WTC11 (cell line): ENCODE measurements at regions not wholly inside any gene's neighbourhood (a gene's known extent, or its start where the extent isn't known, plus 50 kb on each side); places are given as distances from the start of the nearest gene placed in this dataset.

Experiments
- ATAC-seq: fragments of 200-7000 bp; cut with Tn5 transposase; 2 replicates; pipeline ENCODE4 v1.10.0; 2021; ENCODE audit warnings: mild to moderate bottlenecking, moderate library complexity
- CTCF ChIA-PET: fragments of 300-600 bp; sonication (Branson Sonifier 250); formaldehyde crosslinking; loops from one replicate; lab custom pipeline; 2021; ENCODE audit warnings: antibody characterized with exemption; lab: Charles Lee
- POLR2A ChIA-PET: fragments of 350-600 bp; sonication (Branson Sonifier 250); formaldehyde crosslinking; loops from one replicate; lab custom pipeline; 2021; ENCODE audit warnings: antibody characterized with exemption; lab: Charles Lee
- DNase-seq: peaks from one replicate; pipeline ENCODE4 v3.0.0; 2021; ENCODE audit warnings: low spot score
- H3K27ac Mint-ChIP-seq: 2 replicates; pipeline ENCODE4 v1.8.0; 2021; ENCODE audit warnings: mixed read lengths
- H3K27me3 Mint-ChIP-seq: 2 replicates; pipeline ENCODE4 v1.8.0; 2021; ENCODE audit warnings: low read depth, mild to moderate bottlenecking, moderate library complexity, mixed read lengths
- H3K36me3 Mint-ChIP-seq: 2 replicates; pipeline ENCODE4 v1.8.0; 2021; ENCODE audit warnings: mixed read lengths
- H3K4me1 Mint-ChIP-seq: 2 replicates; pipeline ENCODE4 v1.8.0; 2022; ENCODE audit warnings: mixed read lengths
- H3K4me3 Mint-ChIP-seq: 2 replicates; pipeline ENCODE4 v1.8.0; 2021; ENCODE audit warnings: mild to moderate bottlenecking, moderate library complexity, mixed read lengths
- H3K9me3 Mint-ChIP-seq: 2 replicates; pipeline ENCODE4 v1.8.0; 2021; ENCODE audit warnings: mixed read lengths
- ATF1 ChIP-seq: sonication (generic); formaldehyde crosslinking; IDR thresholded peaks from 2 replicates; pipeline ENCODE4 v1.8.1; 2023; ENCODE audit warnings: mild to moderate bottlenecking, moderate library complexity, missing genetic modification reagents
- CREM ChIP-seq: sonication (generic); formaldehyde crosslinking; IDR thresholded peaks from 2 replicates; pipeline ENCODE4 v1.8.1; 2022; ENCODE audit warnings: mild to moderate bottlenecking, missing genetic modification reagents, moderate library complexity
- ELF4 ChIP-seq: sonication (generic); formaldehyde crosslinking; IDR thresholded peaks from 2 replicates; pipeline ENCODE4 v1.8.1; 2022; ENCODE audit warnings: low read depth, mild to moderate bottlenecking, moderate library complexity, missing genetic modification reagents
- EMX1 ChIP-seq: fragments of 250-450 bp; sonication (Bioruptor Pico); IDR thresholded peaks from 2 replicates; pipeline ENCODE4 v1.8.0; 2021; ENCODE audit warnings: mild to moderate bottlenecking
- ETV6 ChIP-seq: sonication (generic); formaldehyde crosslinking; IDR thresholded peaks from 2 replicates; pipeline ENCODE4 v1.8.1; 2022; ENCODE audit warnings: mild to moderate bottlenecking, missing genetic modification reagents
- FOXJ3 ChIP-seq: sonication (generic); formaldehyde crosslinking; IDR thresholded peaks from 2 replicates; pipeline ENCODE4 v1.9.0; 2021; ENCODE audit warnings: missing genetic modification reagents, mild to moderate bottlenecking, borderline replicate concordance
- FOXP1 ChIP-seq: sonication (generic); formaldehyde crosslinking; IDR thresholded peaks from 2 replicates; pipeline ENCODE4 v1.8.0; 2022; ENCODE audit warnings: missing genetic modification reagents, mild to moderate bottlenecking, moderate library complexity, borderline replicate concordance
- IRF1 ChIP-seq: sonication (generic); formaldehyde crosslinking; IDR thresholded peaks from 2 replicates; pipeline ENCODE4 v1.8.0; 2023; ENCODE audit warnings: missing genetic modification reagents
- NR1H2 ChIP-seq: sonication (generic); formaldehyde crosslinking; IDR thresholded peaks from 2 replicates; pipeline ENCODE4 v1.9.0; 2021; ENCODE audit warnings: mild to moderate bottlenecking, moderate library complexity, missing genetic modification reagents
- NR2C2 ChIP-seq: sonication (generic); formaldehyde crosslinking; IDR thresholded peaks from 2 replicates; pipeline ENCODE4 v1.8.0; 2022; ENCODE audit warnings: mild to moderate bottlenecking, missing genetic modification reagents
- PRRX2 ChIP-seq: fragments of 250-450 bp; sonication (Bioruptor Pico); IDR thresholded peaks from 2 replicates; pipeline ENCODE4 v1.8.0; 2021; ENCODE audit warnings: mild to moderate bottlenecking
- SMAD3 ChIP-seq: sonication (generic); formaldehyde crosslinking; IDR thresholded peaks from 2 replicates; pipeline ENCODE4 v1.8.0; 2022; ENCODE audit warnings: missing genetic modification reagents, mild to moderate bottlenecking, borderline replicate concordance
- SMAD4 ChIP-seq: sonication (generic); formaldehyde crosslinking; IDR thresholded peaks from 2 replicates; pipeline ENCODE4 v1.8.0; 2022; ENCODE audit warnings: mild to moderate bottlenecking, missing genetic modification reagents
- SOX15 ChIP-seq: fragments of 250-450 bp; sonication (Bioruptor Pico); IDR thresholded peaks from 2 replicates; pipeline ENCODE4 v1.9.0; 2021; ENCODE audit warnings: mild to moderate bottlenecking
- TEAD1 ChIP-seq: sonication (generic); formaldehyde crosslinking; IDR thresholded peaks from 2 replicates; pipeline ENCODE4 v1.8.0; 2022; ENCODE audit warnings: mild to moderate bottlenecking, missing genetic modification reagents
- TEAD4 ChIP-seq: sonication (generic); formaldehyde crosslinking; IDR thresholded peaks from 2 replicates; pipeline ENCODE4 v1.8.0; 2022; ENCODE audit warnings: mild to moderate bottlenecking, missing genetic modification reagents
- ZBTB21 ChIP-seq: sonication (generic); formaldehyde crosslinking; IDR thresholded peaks from 2 replicates; pipeline ENCODE4 v1.8.1; 2023; ENCODE audit warnings: mild to moderate bottlenecking, missing genetic modification reagents, borderline replicate concordance
- ZNF121 ChIP-seq: sonication (generic); formaldehyde crosslinking; IDR thresholded peaks from 2 replicates; pipeline ENCODE4 v1.8.0; 2023; ENCODE audit warnings: missing genetic modification reagents
- ZNF396 ChIP-seq: fragments of 250-450 bp; sonication (Bioruptor Pico); IDR thresholded peaks from 2 replicates; pipeline ENCODE4 v1.8.0; 2021; ENCODE audit warnings: mild to moderate bottlenecking, moderate library complexity, borderline replicate concordance
- ZNF416 ChIP-seq: fragments of 250-450 bp; sonication (Bioruptor Pico); IDR thresholded peaks from 2 replicates; pipeline ENCODE4 v1.9.0; 2021; ENCODE audit warnings: mild to moderate bottlenecking, inconsistent platforms
- TF ChIP-seq, protein P1 (sequence below): fragments of 200-600 bp; IDR thresholded peaks from 2 replicates; pipeline ENCODE4 v1.8.0; 2022; ENCODE audit warnings: antibody characterized with exemption
- TF ChIP-seq, protein P2 (sequence below): sonication (generic); formaldehyde crosslinking; IDR thresholded peaks from 2 replicates; pipeline ENCODE4 v1.8.0; 2022; ENCODE audit warnings: missing genetic modification reagents
- TF ChIP-seq, protein P3 (sequence below): sonication (generic); formaldehyde crosslinking; IDR thresholded peaks from 2 replicates; pipeline ENCODE4 v1.8.1; 2023; ENCODE audit warnings: mild to moderate bottlenecking, moderate library complexity, missing genetic modification reagents
- TF ChIP-seq, protein P4 (sequence below): sonication (generic); formaldehyde crosslinking; IDR thresholded peaks from 2 replicates; pipeline ENCODE4 v1.8.0; 2022; ENCODE audit warnings: mild to moderate bottlenecking, missing genetic modification reagents

DNA sequence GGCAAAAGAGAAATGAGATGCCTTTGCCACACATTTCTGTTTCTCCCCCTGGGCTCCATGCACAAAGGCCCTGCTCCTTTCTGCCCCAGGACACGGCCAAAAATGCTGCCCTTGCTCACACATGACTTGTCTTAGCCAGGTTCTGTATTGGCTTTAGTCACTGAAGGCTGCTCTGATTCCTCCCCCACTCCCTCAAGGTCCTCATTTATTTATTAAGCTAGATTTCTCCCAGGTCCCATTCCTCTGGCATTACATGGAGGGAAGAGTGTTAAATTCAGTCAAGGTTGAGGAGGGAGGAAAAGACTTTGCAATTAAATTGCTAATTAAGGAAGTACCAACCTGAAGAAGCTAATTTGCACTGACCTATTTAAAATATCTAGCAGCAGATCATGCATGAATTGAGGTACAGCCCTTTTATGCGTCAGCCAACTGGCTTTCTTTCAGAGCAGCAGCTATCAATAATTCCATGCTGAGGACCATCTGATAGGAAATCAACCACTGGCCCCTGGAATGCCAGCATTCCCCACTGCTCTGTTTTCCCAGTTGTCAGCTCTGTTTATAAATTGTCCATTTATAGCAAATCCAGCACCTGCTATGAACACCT lies 81.2 kb upstream of the MAP3K1 start (continued):
- TF ChIP-seq, protein P1, sequence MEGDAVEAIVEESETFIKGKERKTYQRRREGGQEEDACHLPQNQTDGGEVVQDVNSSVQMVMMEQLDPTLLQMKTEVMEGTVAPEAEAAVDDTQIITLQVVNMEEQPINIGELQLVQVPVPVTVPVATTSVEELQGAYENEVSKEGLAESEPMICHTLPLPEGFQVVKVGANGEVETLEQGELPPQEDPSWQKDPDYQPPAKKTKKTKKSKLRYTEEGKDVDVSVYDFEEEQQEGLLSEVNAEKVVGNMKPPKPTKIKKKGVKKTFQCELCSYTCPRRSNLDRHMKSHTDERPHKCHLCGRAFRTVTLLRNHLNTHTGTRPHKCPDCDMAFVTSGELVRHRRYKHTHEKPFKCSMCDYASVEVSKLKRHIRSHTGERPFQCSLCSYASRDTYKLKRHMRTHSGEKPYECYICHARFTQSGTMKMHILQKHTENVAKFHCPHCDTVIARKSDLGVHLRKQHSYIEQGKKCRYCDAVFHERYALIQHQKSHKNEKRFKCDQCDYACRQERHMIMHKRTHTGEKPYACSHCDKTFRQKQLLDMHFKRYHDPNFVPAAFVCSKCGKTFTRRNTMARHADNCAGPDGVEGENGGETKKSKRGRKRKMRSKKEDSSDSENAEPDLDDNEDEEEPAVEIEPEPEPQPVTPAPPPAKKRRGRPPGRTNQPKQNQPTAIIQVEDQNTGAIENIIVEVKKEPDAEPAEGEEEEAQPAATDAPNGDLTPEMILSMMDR, result no peak
- TF ChIP-seq SMAD3 (CRISPR knock-in tag) (no peak), PRRX2 (no peak), TEAD1 (no peak), ATF1 (CRISPR knock-in tag) (no peak), ZNF396 (no peak)
- TF ChIP-seq, all 79 proteins: peak for 0

DNA sequence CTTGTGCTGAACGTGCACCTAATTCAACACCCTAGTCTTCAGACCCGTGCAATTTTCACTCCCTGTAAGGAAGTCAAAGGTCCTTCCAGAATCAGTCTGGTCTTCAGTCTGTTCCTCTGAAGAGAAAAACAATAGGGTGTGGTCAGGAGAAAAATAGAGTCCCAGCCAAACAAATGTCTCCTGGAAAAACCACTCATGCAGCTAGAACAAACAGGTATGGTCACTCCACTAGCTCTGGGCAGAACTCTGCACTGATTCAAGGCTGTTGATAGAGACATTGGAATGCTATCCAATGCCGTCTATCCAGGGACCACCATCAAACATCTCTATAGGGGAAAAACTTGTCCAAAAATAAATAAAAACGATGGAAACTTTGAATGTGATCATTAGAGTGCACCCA lies 81.8 kb upstream of the MAP3K1 start:
- H3K4me3 Mint-ChIP-seq, result no peak overlapping the region
- no peak for ATAC-seq
- CTCF ChIA-PET, result interaction anchor here (1.2 kb wide), 1 partner anchor 94 kb away, joined by 4 read pairs; no protein-coding TSS in a partner anchor

More for the DNA sequence above, 81.8 kb upstream of the MAP3K1 start:
- no peak for TF ChIP-seq FOXJ3 (CRISPR knock-in tag)
- TF ChIP-seq ETV6 (CRISPR knock-in tag), result no peak
- TF ChIP-seq, protein P2, sequence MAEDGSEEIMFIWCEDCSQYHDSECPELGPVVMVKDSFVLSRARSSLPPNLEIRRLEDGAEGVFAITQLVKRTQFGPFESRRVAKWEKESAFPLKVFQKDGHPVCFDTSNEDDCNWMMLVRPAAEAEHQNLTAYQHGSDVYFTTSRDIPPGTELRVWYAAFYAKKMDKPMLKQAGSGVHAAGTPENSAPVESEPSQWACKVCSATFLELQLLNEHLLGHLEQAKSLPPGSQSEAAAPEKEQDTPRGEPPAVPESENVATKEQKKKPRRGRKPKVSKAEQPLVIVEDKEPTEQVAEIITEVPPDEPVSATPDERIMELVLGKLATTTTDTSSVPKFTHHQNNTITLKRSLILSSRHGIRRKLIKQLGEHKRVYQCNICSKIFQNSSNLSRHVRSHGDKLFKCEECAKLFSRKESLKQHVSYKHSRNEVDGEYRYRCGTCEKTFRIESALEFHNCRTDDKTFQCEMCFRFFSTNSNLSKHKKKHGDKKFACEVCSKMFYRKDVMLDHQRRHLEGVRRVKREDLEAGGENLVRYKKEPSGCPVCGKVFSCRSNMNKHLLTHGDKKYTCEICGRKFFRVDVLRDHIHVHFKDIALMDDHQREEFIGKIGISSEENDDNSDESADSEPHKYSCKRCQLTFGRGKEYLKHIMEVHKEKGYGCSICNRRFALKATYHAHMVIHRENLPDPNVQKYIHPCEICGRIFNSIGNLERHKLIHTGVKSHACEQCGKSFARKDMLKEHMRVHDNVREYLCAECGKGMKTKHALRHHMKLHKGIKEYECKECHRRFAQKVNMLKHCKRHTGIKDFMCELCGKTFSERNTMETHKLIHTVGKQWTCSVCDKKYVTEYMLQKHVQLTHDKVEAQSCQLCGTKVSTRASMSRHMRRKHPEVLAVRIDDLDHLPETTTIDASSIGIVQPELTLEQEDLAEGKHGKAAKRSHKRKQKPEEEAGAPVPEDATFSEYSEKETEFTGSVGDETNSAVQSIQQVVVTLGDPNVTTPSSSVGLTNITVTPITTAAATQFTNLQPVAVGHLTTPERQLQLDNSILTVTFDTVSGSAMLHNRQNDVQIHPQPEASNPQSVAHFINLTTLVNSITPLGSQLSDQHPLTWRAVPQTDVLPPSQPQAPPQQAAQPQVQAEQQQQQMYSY (CRISPR knock-in tag), result no peak
- no peak for TF ChIP-seq NR1H2 (CRISPR knock-in tag)
- TF ChIP-seq IRF1 (CRISPR knock-in tag), result no peak
- no peak for TF ChIP-seq CREM (CRISPR knock-in tag)
- TF ChIP-seq ELF4 (CRISPR knock-in tag), result no peak
- no peak for TF ChIP-seq SMAD4 (CRISPR knock-in tag)
- no peak for TF ChIP-seq NR2C2 (CRISPR knock-in tag)
- TF ChIP-seq, protein P3, sequence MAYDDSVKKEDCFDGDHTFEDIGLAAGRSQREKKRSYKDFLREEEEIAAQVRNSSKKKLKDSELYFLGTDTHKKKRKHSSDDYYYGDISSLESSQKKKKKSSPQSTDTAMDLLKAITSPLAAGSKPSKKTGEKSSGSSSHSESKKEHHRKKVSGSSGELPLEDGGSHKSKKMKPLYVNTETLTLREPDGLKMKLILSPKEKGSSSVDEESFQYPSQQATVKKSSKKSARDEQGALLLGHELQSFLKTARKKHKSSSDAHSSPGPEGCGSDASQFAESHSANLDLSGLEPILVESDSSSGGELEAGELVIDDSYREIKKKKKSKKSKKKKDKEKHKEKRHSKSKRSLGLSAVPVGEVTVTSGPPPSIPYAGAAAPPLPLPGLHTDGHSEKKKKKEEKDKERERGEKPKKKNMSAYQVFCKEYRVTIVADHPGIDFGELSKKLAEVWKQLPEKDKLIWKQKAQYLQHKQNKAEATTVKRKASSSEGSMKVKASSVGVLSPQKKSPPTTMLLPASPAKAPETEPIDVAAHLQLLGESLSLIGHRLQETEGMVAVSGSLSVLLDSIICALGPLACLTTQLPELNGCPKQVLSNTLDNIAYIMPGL (CRISPR knock-in tag), result no peak
- no peak for TF ChIP-seq TEAD4 (CRISPR knock-in tag)
- no peak for TF ChIP-seq ZNF121 (CRISPR knock-in tag)
- TF ChIP-seq FOXP1 (CRISPR knock-in tag), result no peak
- TF ChIP-seq, protein P4, sequence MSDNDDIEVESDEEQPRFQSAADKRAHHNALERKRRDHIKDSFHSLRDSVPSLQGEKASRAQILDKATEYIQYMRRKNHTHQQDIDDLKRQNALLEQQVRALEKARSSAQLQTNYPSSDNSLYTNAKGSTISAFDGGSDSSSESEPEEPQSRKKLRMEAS (CRISPR knock-in tag), result no peak
- TF ChIP-seq EMX1, result no peak
- TF ChIP-seq SOX15 (CRISPR knock-in tag), result no peak
- TF ChIP-seq ZNF416, result no peak
- no peak for TF ChIP-seq ZBTB21 (CRISPR knock-in tag)
- TF ChIP-seq, all 79 proteins: peak for 0
- H3K36me3 Mint-ChIP-seq, result no peaks in the 10 kb centered on the region; the same call in 1 of the 2 replicates
- no peaks in the 10 kb centered on the region for H3K27me3 Mint-ChIP-seq
- H3K4me1 Mint-ChIP-seq, result peaks cover 43% of the 10 kb centered on the region
- no peak overlapping the region for H3K27ac Mint-ChIP-seq
- DNase-seq, result no peak
- POLR2A ChIA-PET, result interaction anchor here (0.6 kb wide), 1 partner anchor 184 kb away, joined by 3 read pairs; no protein-coding TSS in a partner anchor
- H3K9me3 Mint-ChIP-seq, result peaks cover 10% of the 10 kb centered on the region
